MM.1S (cell line): ENCODE measurements at regions not wholly inside any gene's neighbourhood (a gene's known extent, or its start where the extent isn't known, plus 50 kb on each side); places are given as distances from the start of the nearest gene placed in this dataset.

Source experiments
- CTCF ChIP-seq: fragments of 300-600 bp; sonication (generic); IDR thresholded peaks from 2 replicates; pipeline ENCODE4 v1.5.1; 2016; ENCODE audit warnings: antibody characterized with exemption, low read length, mixed read lengths
- EZH2 ChIP-seq: fragments of 300-600 bp; sonication (generic); optimal IDR thresholded peaks from 2 replicates; pipeline ENCODE3; 2017; ENCODE audit warnings: low read depth, mild to moderate bottlenecking, antibody characterized with exemption, low read length, mixed read lengths
- EZH2phosphoT487 ChIP-seq: fragments of 300-600 bp; sonication (generic); IDR thresholded peaks from 2 replicates; pipeline ENCODE4 v1.6.1; 2018; ENCODE audit warnings: antibody characterized with exemption, low read length

DNA sequence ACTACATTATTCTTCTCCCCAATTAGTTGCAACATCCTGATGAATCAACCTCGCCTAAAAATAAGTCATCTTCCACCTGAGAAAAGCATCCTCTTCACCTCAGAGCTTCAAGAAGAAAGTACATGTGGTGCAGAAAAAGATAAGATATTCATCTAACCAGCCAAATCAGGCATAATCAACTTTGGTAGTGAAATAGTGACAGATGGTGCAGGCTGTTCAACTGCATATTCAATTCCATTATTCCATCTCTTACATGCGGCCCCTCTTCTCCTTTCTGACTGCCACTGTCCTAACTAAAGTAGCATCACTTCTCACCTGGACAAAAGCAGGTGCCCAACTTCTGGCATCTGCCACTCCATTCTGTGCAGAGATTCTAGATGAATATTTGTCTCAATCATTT, 148.4 kb upstream of the STEAP1 start:
- TF ChIP-seq CTCF (no peak), EZH2 (no peak), EZH2phosphoT487 (no peak)
